ENCODE measurements at regions not wholly inside any gene's neighbourhood (a gene's known extent, or its start where the extent isn't known, plus 50 kb on each side); places are given as distances from the start of the nearest gene placed in this dataset.

DNA sequence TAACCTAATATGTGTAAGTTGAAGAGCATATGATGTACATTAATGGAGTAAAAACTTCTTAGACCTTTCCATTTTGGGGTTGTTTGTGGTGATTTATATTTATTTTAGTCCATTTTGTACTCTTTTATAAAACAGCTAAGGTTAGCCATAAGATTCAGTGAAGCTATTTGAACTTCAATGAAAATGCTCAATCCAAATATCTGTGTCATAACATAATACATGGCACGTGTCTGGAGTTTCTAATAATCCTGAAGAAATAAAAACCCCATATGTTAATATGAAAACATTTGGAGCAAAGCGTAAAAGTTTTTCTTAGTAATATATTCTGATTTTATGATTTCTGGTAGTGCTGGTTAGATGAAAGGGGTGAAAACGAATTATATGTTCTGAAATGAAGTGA is 1729.7 kb downstream of the PCDH9 start:
- ChIA-PET CTCF (ENCODE audit: low intra/inter-chr PET ratio, low total read pairs) (no interaction called here), POLR2A (no interaction called here)
- no peaks in the 10 kb centered on the region for H4K20me1 ChIP-seq (ENCODE audit: insufficient read depth, low read length)
- no peaks in the 10 kb centered on the region for H3K79me2 ChIP-seq (ENCODE audit: insufficient read depth, low read length)
- H3K4me2 ChIP-seq (ENCODE audit: low read depth, low read length), result no peak overlapping the region
- 18% methylated on average over 3 of the region's 3 CpGs for WGBS (ENCODE audit: low lambda C conversion rate)
- H3K9me3 ChIP-seq (ENCODE audit: low read length), result no peaks in the 10 kb centered on the region
- H3K27me3 ChIP-seq (ENCODE audit: control insufficient read depth in 1 of 2, insufficient read depth in 2 of 2, low read length in 2 of 2), result no peaks in the 10 kb centered on the region
- H2AFZ ChIP-seq (ENCODE audit: low read length), result no peak overlapping the region
- TF ChIP-seq ZNF101 (CRISPR knock-in tag; IDR thresholded peaks at IDR 0.05; ENCODE audit: borderline replicate concordance, low read depth) (no peak), ZNF326 (CRISPR knock-in tag; IDR thresholded peaks at IDR 0.05; ENCODE audit: borderline replicate concordance) (no peak), KLF11 (CRISPR knock-in tag; IDR thresholded peaks at IDR 0.05) (no peak), MBNL3 (CRISPR knock-in tag; conservative IDR thresholded peaks at IDR 0.05) (no peak), NAIF1 (CRISPR knock-in tag; IDR thresholded peaks at IDR 0.05; ENCODE audit: borderline replicate concordance) (no peak), CREM (IDR thresholded peaks at IDR 0.05) (no peak), CREM (CRISPR knock-in tag; IDR thresholded peaks at IDR 0.05) (no peak), KLF13 (CRISPR knock-in tag; IDR thresholded peaks at IDR 0.05) (no peak), RFXAP (CRISPR knock-in tag; IDR thresholded peaks at IDR 0.05; ENCODE audit: borderline replicate concordance) (no peak), MYPOP (CRISPR knock-in tag; IDR thresholded peaks at IDR 0.05) (no peak), THAP7 (CRISPR knock-in tag; IDR thresholded peaks at IDR 0.05) (no peak), XBP1 (CRISPR knock-in tag; IDR thresholded peaks at IDR 0.05) (no peak)
- TF ChIP-seq, protein P1, sequence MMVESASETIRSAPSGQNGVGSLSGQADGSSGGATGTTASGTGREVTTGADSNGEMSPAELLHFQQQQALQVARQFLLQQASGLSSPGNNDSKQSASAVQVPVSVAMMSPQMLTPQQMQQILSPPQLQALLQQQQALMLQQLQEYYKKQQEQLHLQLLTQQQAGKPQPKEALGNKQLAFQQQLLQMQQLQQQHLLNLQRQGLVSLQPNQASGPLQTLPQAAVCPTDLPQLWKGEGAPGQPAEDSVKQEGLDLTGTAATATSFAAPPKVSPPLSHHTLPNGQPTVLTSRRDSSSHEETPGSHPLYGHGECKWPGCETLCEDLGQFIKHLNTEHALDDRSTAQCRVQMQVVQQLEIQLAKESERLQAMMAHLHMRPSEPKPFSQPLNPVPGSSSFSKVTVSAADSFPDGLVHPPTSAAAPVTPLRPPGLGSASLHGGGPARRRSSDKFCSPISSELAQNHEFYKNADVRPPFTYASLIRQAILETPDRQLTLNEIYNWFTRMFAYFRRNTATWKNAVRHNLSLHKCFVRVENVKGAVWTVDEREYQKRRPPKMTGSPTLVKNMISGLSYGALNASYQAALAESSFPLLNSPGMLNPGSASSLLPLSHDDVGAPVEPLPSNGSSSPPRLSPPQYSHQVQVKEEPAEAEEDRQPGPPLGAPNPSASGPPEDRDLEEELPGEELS (CRISPR knock-in tag; IDR thresholded peaks at IDR 0.05), result no peak
- no peak overlapping the region for H3K9ac ChIP-seq (ENCODE audit: insufficient read depth, low read depth, low read length)
- no peak overlapping the region for H3K27ac ChIP-seq (ENCODE audit: extremely low read length, insufficient read depth, low read length)
- DNase-seq (ENCODE audit: low spot score) (no peak), FAIRE-seq (no peak), ATAC-seq (no peak)
- H3K4me1 ChIP-seq (ENCODE audit: insufficient read depth, low read length), result no peaks in the 10 kb centered on the region
- in situ Hi-C loops (cut with HindIII; ENCODE audit: extremely low pct_ligation_motif_present, low pct_unique_long_range_greater_than_20kb) (no loop called here), intact Hi-C loops (cut with micrococcal nuclease; ENCODE audit: unreplicated experiment) (no loop called here)
- no TSS peak for BruUV-seq (replicated peaks)
- H3K36me3 ChIP-seq (replicated peaks in 1 of 2; ENCODE audit: control insufficient read depth in 1 of 2, insufficient read depth in 2 of 2, low read length in 2 of 2), result no peaks in the 10 kb centered on the region
- H3K4me3 ChIP-seq (replicated peaks in 1 of 3; ENCODE audit: insufficient read depth in 1 of 3, low read depth in 2 of 3, low read length in 3 of 3), result no peak overlapping the region
